ENCODE measurements at regions not wholly inside any gene's neighbourhood (a gene's known extent, or its start where the extent isn't known, plus 50 kb on each side); places are given as distances from the start of the nearest gene placed in this dataset.

- no peak for TF ChIP-seq EZH2 (IDR thresholded peaks at IDR 0.05; ENCODE audit: low read depth)
- TF ChIP-seq CTCF (conservative IDR thresholded peaks at IDR 0.05), result no peak
Measured at GRCh38 chr4:27721193-27721592, 860.6 kb downstream of the STIM2 start.
